Vagina (tissue), 2 donors: ENCODE measurements at regions not wholly inside any gene's neighbourhood (a gene's known extent, or its start where the extent isn't known, plus 50 kb on each side); places are given as distances from the start of the nearest gene placed in this dataset.

Experiments used
- DNase-seq, 2 donors: peaks; one replicate each; pipeline ENCODE4 v3.0.0-alpha.2; 2017; ENCODE audit errors: extremely low spot score in 2 of 2
- H3K27ac ChIP-seq: fragments of 200-600 bp; sonication (generic); one replicate; pipeline ENCODE4 v1.5.1; 2019
- H3K27me3 ChIP-seq: fragments of 200-600 bp; sonication (generic); one replicate; pipeline ENCODE4 v1.5.1; 2019
- H3K36me3 ChIP-seq, 2 donors: fragments of 200-600 bp; sonication (generic); one replicate each; pipeline ENCODE4 v1.5.1; 2017 to 2019
- H3K4me1 ChIP-seq: fragments of 200-600 bp; sonication (generic); one replicate; pipeline ENCODE4 v1.5.1; 2019
- H3K4me3 ChIP-seq, 2 donors: fragments of 200-600 bp; sonication (generic); 1 replicate in 1 of 2; 2 replicates in 1 of 2; pipeline ENCODE4 v1.5.1; 2016 to 2019
- H3K9me3 ChIP-seq: fragments of 200-600 bp; sonication (generic); one replicate; pipeline ENCODE4 v1.5.1; 2019
- CTCF ChIP-seq, 3 experiments: fragments of 450-650 bp in 2 of 3; fragments of 200-600 bp in 1 of 3; sonication (generic) in 1 of 3; IDR thresholded peaks; one replicate each; pipeline ENCODE4 v1.5.1; 2017 to 2019; ENCODE audit warnings: antibody characterized with exemption in 3 of 3, mild to moderate bottlenecking in 2 of 3, moderate library complexity in 2 of 3
- POLR2A ChIP-seq, 2 donors: fragments of 450-650 bp; IDR thresholded peaks; one replicate each; pipeline ENCODE4 v1.6.1; 2017; ENCODE audit warnings: antibody characterized with exemption in 2 of 2, mild to moderate bottlenecking in 2 of 2, moderate library complexity in 2 of 2
- POLR2AphosphoS5 ChIP-seq, 2 donors: sonication (generic); formaldehyde crosslinking; IDR thresholded peaks; one replicate each; pipeline ENCODE4 v1.9.0; 2017; ENCODE audit warnings: antibody characterized with exemption in 2 of 2, mild to moderate bottlenecking in 2 of 2, low read depth in 1 of 2; ENCODE audit not compliant: insufficient read depth in 1 of 2
- intact Hi-C: fragments of 100-400 bp; cut with DNase I; formaldehyde crosslinking; loops from one replicate; pipeline ENCODE4 v1.15.1; 2023

- Histone ChIP-seq H3K4me1 (no peaks in the 10 kb centered on the region), H3K27ac (no peak overlapping the region), H3K4me3 (no peak overlapping the region), H3K9me3 (no peaks in the 10 kb centered on the region), H3K36me3 (no peaks in the 10 kb centered on the region), H3K27me3 (no peaks in the 10 kb centered on the region)
- intact Hi-C loops, result no loop called here
- no peak for DNase-seq
- TF ChIP-seq CTCF (IDR thresholded peaks at IDR 0.05), result no peak
- TF ChIP-seq POLR2AphosphoS5 (IDR thresholded peaks at IDR 0.05; ENCODE audit: insufficient read depth in 1 of 2, low read depth in 1 of 2), result no peak
- no peak for TF ChIP-seq POLR2A (IDR thresholded peaks at IDR 0.05)
These were observed 194.8 kb upstream of the RGMA start for GRCh38 chr15:93283854-93284253.

- no peaks in the 10 kb centered on the region for H3K9me3 ChIP-seq
- H3K36me3 ChIP-seq, result no peaks in the 10 kb centered on the region
- TF ChIP-seq POLR2AphosphoS5 (IDR thresholded peaks at IDR 0.05; ENCODE audit: insufficient read depth in 1 of 2, low read depth in 1 of 2) (no peak), CTCF (IDR thresholded peaks at IDR 0.05) (no peak), POLR2A (IDR thresholded peaks at IDR 0.05) (no peak)
- H3K27me3 ChIP-seq, result no peaks in the 10 kb centered on the region
- intact Hi-C loops, result no loop called here
- no peaks in the 10 kb centered on the region for H3K4me1 ChIP-seq
- no peak overlapping the region for H3K27ac ChIP-seq
- peak in 1 of 2 donors; percentile 55 for DNase-seq
- H3K4me3 ChIP-seq, result no peak overlapping the region
These were observed 193.8 kb upstream of the RGMA start for GRCh38 chr15:93282808-93283207.

GRCh38 chr15:93278783-93279182 is 189.8 kb upstream of the RGMA start:
- H3K4me1 ChIP-seq, result no peaks in the 10 kb centered on the region
- H3K4me3 ChIP-seq, result no peak overlapping the region
- no peak overlapping the region for H3K27ac ChIP-seq
- no peaks in the 10 kb centered on the region for H3K9me3 ChIP-seq
- no peaks in the 10 kb centered on the region for H3K27me3 ChIP-seq
- intact Hi-C loops, result no loop called here
- peak in 1 of 2 donors; percentile 34 for DNase-seq
- no peaks in the 10 kb centered on the region for H3K36me3 ChIP-seq
- TF ChIP-seq CTCF (IDR thresholded peaks at IDR 0.05), result no peak
- TF ChIP-seq POLR2AphosphoS5 (IDR thresholded peaks at IDR 0.05; ENCODE audit: insufficient read depth in 1 of 2, low read depth in 1 of 2), result no peak
- no peak for TF ChIP-seq POLR2A (IDR thresholded peaks at IDR 0.05)

- H3K9me3 ChIP-seq, result no peaks in the 10 kb centered on the region
- H3K27ac ChIP-seq, result no peak overlapping the region
- DNase-seq, result peak in 1 of 2 donors; percentile 43
- intact Hi-C loops, result no loop called here
- H3K4me3 ChIP-seq, result no peak overlapping the region
- no peaks in the 10 kb centered on the region for H3K4me1 ChIP-seq
- no peak for TF ChIP-seq POLR2A (IDR thresholded peaks at IDR 0.05)
- no peak for TF ChIP-seq CTCF (IDR thresholded peaks at IDR 0.05)
- no peak for TF ChIP-seq POLR2AphosphoS5 (IDR thresholded peaks at IDR 0.05; ENCODE audit: insufficient read depth in 1 of 2, low read depth in 1 of 2)
- no peaks in the 10 kb centered on the region for H3K27me3 ChIP-seq
- no peaks in the 10 kb centered on the region for H3K36me3 ChIP-seq
These were observed 189.0 kb upstream of the RGMA start for GRCh38 chr15:93278006-93278405.

- peak in 1 of 2 donors; percentile 49 for DNase-seq
- intact Hi-C loops, result no loop called here
- no peaks in the 10 kb centered on the region for H3K27me3 ChIP-seq
- no peaks in the 10 kb centered on the region for H3K4me1 ChIP-seq
- H3K9me3 ChIP-seq, result no peaks in the 10 kb centered on the region
- TF ChIP-seq POLR2A (IDR thresholded peaks at IDR 0.05) (no peak), CTCF (IDR thresholded peaks at IDR 0.05) (no peak), POLR2AphosphoS5 (IDR thresholded peaks at IDR 0.05; ENCODE audit: insufficient read depth in 1 of 2, low read depth in 1 of 2) (no peak)
- H3K36me3 ChIP-seq, result no peaks in the 10 kb centered on the region
- no peak overlapping the region for H3K27ac ChIP-seq
- H3K4me3 ChIP-seq, result no peak overlapping the region
These were observed 185.2 kb upstream of the RGMA start for GRCh38 chr15:93274257-93274656.
